Fibroblast of skin of left quadriceps (primary cell): ENCODE measurements at regions not wholly inside any gene's neighbourhood (a gene's known extent, or its start where the extent isn't known, plus 50 kb on each side); places are given as distances from the start of the nearest gene placed in this dataset.
"Not testable (repeated sequence)": the region's sequence is repeated elsewhere in the genome, so short reads cannot be mapped to it uniquely, and the experiment has no call there.

Source experiments
- DNase-seq, 2 experiments: peaks; one replicate each; pipeline ENCODE4 v3.0.0-alpha.2; 2013; ENCODE audit warnings: low read depth in 2 of 2

GRCh38 chr2:62654876-62655359 lies 50.6 kb upstream of the EHBP1 start:
- DNase-seq: no peak

DNA sequence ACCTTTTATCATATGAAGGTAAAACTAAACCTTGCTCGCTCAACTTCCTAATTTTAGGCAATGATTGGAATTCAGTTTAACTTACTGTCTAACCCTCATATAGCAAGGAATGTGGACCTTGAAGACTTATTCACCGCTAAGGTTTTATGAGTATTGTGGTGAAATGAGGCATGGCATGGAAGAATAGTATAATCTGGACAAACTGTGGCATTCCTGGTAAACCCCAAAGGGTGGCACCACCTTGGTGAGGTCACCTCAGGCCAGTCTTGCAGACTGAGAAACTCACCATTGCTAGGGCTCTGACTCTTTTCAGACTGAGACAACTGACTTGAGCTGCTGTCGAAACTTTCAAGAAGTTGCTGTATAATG lies 51.1 kb upstream of the EHBP1 start:
- DNase-seq: no peak

GRCh38 chr2:62653582-62654422 lies 51.7 kb upstream of the EHBP1 start:
- DNase-seq: no peak

DNA sequence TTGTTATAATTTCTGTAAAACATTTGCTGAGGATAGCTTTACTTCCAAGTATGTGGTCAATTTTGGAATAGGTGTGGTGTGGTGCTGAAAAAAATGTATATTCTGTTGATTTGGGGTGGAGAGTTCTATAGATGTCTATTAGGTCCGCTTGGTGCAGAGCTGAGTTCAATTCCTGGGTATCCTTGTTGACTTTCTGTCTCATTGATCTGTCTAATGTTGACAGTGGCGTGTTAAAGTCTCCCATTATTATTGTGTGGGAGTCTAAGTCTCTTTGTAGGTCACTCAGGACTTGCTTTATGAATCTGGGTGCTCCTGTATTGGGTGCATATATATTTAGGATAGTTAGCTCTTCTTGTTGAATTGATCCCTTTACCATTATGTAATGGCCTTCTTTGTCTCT lies 56.4 kb upstream of the EHBP1 start:
- not testable (repeated sequence) for DNase-seq

DNA sequence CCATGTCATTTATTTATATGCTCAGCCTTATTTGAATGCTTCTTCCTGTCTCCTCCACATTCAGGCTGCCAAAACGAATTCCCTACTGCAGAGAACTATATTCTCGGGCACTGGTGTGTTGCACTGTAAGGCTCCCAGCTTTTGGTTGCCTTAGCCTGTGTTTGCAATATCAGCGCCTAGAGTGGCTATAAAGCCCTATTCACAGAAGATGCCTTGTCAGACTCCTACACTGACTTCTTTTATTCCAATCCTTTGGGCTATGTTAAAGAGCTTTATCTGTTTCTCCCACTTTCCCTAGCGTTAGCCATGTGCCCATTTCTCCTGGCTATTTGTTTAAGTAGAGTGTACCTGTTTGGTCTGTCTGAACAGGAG lies 62.4 kb upstream of the EHBP1 start:
- DNase-seq: no peak

DNA sequence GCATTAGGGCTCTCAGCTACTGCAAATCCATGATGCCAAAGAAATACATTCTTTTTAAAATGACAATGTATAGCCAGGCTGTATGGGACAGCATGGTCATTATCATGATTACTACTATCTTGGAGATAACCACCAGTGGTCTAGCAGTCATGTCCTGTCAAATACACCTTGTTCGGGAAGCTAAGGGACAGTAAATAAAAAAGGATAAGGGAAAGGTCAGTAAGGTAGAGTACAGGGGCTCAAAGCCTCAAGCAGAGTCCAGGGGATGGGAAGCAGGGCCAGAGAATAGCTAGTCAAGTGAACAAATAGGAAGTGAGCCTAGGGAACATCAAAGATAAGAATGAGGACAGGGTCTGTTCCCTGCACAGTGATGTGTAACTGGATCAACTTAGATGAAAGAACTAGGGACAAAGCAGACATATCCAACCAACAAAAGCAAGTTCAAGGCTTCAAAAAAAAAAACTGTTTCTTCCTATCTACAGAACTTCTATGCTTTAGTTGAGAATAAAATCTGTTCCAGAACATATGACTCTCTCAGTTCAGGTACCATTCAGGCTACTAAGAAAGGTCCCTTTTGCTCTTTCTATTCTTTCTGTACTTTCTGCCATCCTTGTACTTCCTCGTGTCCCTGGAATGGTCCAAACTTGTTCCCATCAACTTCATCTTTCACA lies 62.9 kb upstream of the EHBP1 start:
- DNase-seq: no peak

DNA sequence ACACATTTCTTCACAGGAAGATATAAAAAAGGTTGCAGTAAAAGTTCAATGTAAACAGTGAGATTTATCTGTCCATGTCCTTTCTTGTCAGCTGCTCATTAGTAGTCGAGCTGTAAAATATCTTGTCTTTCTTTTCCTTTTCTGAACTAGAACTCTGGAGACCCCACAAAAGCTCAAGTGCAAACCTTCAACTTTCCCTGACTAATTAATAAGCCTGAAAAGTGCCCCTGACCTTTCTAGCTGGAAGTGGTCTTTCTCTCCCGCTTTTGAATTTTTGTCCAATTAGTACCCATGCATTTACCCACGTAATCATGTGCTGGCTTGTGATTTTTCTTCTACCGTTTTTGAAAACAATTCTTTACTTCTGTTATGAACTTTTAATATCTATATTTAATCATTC lies 63.6 kb upstream of the EHBP1 start:
- no peak for DNase-seq

- DNase-seq: peak in 1 of 2 experiments; percentile 22
Measured at GRCh38 chr2:62641410-62641843, 64.1 kb upstream of the EHBP1 start.

DNA sequence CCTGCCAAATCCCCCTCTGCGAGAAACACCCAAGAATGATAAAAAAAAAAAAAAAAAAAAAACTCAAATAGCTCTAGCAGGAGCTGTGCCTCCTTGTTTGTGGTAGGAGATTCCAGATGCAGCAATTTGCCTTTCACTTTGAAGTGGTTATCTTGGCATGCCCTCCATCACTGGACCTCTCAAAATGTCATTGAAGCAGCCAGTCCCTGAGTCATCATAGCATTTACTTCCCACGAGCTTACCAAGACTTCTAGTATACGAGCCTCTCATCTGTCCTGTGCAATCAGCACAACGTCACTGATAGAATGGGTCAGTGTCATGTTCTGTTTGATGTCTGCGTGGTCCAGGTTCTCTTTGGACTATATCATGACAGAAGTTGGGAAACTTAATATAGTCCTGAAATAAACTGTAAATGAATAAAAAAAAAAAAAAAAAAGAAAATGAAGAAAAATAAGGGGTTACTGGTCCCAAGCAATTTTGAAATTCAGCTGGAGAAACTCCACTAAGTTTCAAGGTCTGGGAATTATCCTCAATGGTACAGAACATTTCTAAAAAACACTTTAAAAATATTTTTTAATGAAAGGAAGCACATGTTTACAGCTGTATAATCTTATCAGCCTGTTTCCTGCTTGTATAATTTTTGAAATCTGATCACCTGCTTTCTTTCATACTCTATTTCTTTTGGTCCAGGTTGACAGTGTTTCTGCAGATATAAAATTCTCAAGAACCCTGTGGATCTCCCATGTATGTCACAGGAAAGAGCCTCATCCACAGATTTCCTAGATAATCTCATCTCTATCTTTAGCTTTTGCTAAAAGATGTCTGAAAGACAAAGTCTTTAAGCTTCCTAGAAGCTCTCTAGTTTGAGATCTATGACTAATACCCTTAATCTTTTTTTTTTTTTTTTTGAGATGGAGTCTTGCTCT lies 74.1 kb upstream of the EHBP1 start:
- no peak for DNase-seq

GRCh38 chr2:62630206-62630605 lies 75.3 kb upstream of the EHBP1 start:
- DNase-seq: not testable (repeated sequence)

GRCh38 chr2:62629310-62629709 lies 76.2 kb upstream of the EHBP1 start:
- not testable (repeated sequence) for DNase-seq

GRCh38 chr2:62627667-62628066 lies 77.8 kb upstream of the EHBP1 start:
- DNase-seq: no peak

GRCh38 chr2:62624855-62625254 lies 80.7 kb upstream of the EHBP1 start:
- no peak for DNase-seq

DNA sequence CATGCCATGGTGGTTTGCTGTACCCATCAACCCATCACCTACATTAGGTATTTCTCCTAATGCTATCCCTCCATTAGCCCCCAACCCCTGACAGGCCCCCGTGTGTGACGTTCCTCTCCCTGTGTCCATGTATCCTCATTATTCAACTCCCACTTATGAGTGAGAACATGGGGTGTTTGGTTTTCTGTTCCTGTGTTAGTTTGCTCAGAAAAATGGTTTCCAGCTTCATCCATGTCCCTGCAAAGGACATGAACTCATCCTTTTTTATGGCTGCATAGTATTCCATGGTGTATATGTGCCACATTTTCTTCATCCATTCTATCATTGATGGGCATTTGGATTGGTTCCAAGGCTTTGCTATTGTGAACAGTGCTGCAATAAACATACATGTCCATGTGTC lies 89.0 kb upstream of the EHBP1 start:
- not testable (repeated sequence) for DNase-seq

DNA sequence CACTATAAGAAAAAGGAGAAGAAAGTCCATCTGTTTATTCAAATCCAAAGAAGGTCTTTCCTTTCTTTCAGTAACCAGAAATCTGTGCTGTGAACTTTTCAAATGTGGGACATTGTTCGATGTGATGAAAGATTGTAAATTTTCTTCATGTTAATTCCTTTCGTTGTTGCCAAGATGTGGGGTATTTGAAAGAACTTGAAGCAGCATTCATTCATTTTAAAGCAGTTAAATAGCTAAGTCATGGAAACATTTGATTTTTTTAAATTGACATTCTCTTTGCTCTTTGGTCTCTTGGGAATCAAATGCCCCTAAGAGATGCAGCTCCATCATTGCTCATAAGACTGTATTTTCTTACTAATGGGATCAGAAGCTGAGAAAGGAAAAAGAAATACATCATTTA lies 93.7 kb upstream of the EHBP1 start:
- no peak for DNase-seq

DNA sequence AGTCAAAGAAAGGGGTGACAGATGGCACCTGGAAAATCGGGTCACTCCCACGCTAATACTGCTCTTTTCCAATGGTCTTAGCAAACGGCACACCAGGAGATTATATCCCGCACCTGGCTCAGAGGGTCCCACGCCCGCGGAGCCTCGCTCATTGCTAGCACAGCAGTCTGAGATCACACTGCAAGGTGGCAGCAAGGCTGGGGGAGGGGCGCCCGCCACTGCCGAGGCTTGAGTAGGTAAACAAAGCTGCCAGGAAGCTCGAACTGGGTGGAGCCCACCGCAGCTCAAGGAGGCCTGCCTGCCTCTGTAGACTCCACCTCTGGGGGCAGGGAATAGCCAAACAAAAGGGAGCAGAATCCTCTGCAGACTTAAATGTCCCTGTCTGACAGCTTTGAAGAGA lies 99.5 kb upstream of the TMEM17 start:
- DNase-seq: not testable (repeated sequence)

DNA sequence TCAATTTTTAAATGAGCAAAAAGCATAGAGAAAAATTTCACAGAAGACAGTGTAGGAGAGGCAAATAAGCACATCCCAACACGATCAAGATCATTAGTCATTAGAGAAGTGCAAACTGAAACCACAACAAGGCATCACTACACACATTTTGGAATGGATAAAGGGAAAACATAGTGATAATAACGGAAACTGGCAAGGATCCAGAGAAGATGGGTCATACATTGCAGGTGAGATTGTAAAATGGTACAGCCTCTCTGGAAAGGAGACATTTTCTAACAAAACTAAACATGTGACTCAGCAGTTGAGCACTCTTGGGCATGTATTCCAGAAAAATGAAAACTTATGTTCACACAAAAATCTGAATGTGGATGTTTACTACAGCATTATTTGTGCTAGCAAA lies 98.3 kb upstream of the TMEM17 start:
- no peak for DNase-seq

GRCh38 chr2:62603154-62603712 lies 97.2 kb upstream of the TMEM17 start:
- no peak for DNase-seq

- DNase-seq: not testable (repeated sequence)
Measured at GRCh38 chr2:62599674-62600410, 93.8 kb upstream of the TMEM17 start.

GRCh38 chr2:62597323-62597722 lies 91.3 kb upstream of the TMEM17 start:
- peak; percentile 95 to 96 for DNase-seq
